ENCODE measurements at regions not wholly inside any gene's neighbourhood (a gene's known extent, or its start where the extent isn't known, plus 50 kb on each side); places are given as distances from the start of the nearest gene placed in this dataset.

DNA sequence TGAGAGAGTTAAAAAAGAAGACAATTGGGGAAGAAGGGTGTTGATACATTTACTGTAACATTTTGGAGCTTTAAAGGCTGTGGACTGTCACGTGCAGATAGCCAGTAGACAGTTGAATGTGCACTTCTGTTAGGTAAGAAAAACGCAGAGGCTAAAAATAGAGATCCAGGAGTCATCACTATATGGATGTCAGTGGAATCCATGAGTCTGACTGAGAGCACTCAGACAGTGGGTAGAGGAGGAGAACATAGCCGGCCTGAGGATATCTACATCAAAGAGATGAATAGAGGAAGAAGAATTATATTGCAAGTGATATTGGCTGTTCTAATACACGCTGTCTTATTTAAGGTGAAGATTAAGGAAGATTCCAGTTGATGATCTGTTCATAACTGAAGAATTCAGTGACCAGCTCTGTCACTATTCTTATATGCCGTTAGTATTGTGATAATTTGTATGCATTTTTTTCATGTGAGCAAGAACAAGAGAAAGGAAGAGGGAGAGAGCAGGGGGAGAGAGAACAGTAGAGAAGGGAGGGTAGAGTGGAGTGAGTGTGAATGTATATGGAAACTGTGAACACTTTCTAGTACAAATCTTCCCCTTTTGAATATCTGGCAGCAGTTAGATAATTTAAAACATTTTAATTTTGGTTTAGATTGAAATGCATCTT, 344.8 kb downstream of the CHRM3 start:
- H3K4me3 ChIP-seq = no peak overlapping the region
- FAIRE-seq (no peak), DNase-seq (ENCODE audit: low read depth in 1 of 2, low spot score in 1 of 2) (no peak), ATAC-seq (no peak)
- H3K27ac ChIP-seq = no peak overlapping the region
- no peaks in the 10 kb centered on the region for H3K9me3 ChIP-seq
- no peak overlapping the region for H3K4me2 ChIP-seq
- ChIA-PET CTCF (no interaction called here), POLR2A (no interaction called here)
- WGBS (ENCODE audit: missing lambda C conversion rate) = 14% methylated on average over 5 of the region's 5 CpGs
- TF ChIP-seq ESRRA (IDR thresholded peaks at IDR 0.05; ENCODE audit: borderline replicate concordance, low read length) (no peak), MAFK (IDR thresholded peaks at IDR 0.05; ENCODE audit: partially characterized antibody) (no peak), JUN (IDR thresholded peaks at IDR 0.05) (no peak), NFE2L2 (conservative IDR thresholded peaks at IDR 0.05; ENCODE audit: low read length) (no peak), EHF (CRISPR knock-in tag; IDR thresholded peaks at IDR 0.05) (no peak)
- TF ChIP-seq, protein P1, sequence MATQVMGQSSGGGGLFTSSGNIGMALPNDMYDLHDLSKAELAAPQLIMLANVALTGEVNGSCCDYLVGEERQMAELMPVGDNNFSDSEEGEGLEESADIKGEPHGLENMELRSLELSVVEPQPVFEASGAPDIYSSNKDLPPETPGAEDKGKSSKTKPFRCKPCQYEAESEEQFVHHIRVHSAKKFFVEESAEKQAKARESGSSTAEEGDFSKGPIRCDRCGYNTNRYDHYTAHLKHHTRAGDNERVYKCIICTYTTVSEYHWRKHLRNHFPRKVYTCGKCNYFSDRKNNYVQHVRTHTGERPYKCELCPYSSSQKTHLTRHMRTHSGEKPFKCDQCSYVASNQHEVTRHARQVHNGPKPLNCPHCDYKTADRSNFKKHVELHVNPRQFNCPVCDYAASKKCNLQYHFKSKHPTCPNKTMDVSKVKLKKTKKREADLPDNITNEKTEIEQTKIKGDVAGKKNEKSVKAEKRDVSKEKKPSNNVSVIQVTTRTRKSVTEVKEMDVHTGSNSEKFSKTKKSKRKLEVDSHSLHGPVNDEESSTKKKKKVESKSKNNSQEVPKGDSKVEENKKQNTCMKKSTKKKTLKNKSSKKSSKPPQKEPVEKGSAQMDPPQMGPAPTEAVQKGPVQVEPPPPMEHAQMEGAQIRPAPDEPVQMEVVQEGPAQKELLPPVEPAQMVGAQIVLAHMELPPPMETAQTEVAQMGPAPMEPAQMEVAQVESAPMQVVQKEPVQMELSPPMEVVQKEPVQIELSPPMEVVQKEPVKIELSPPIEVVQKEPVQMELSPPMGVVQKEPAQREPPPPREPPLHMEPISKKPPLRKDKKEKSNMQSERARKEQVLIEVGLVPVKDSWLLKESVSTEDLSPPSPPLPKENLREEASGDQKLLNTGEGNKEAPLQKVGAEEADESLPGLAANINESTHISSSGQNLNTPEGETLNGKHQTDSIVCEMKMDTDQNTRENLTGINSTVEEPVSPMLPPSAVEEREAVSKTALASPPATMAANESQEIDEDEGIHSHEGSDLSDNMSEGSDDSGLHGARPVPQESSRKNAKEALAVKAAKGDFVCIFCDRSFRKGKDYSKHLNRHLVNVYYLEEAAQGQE (IDR thresholded peaks at IDR 0.05) = no peak
- TF ChIP-seq, protein P2, sequence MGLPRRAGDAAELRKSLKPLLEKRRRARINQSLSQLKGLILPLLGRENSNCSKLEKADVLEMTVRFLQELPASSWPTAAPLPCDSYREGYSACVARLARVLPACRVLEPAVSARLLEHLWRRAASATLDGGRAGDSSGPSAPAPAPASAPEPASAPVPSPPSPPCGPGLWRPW (IDR thresholded peaks at IDR 0.05) = no peak
- TF ChIP-seq, protein P3, sequence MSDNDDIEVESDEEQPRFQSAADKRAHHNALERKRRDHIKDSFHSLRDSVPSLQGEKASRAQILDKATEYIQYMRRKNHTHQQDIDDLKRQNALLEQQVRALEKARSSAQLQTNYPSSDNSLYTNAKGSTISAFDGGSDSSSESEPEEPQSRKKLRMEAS (IDR thresholded peaks at IDR 0.05) = no peak
- TF ChIP-seq, protein P4, sequence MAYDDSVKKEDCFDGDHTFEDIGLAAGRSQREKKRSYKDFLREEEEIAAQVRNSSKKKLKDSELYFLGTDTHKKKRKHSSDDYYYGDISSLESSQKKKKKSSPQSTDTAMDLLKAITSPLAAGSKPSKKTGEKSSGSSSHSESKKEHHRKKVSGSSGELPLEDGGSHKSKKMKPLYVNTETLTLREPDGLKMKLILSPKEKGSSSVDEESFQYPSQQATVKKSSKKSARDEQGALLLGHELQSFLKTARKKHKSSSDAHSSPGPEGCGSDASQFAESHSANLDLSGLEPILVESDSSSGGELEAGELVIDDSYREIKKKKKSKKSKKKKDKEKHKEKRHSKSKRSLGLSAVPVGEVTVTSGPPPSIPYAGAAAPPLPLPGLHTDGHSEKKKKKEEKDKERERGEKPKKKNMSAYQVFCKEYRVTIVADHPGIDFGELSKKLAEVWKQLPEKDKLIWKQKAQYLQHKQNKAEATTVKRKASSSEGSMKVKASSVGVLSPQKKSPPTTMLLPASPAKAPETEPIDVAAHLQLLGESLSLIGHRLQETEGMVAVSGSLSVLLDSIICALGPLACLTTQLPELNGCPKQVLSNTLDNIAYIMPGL (CRISPR knock-in tag; IDR thresholded peaks at IDR 0.05; ENCODE audit: borderline replicate concordance) = no peak
- no peaks in the 10 kb centered on the region for H3K4me1 ChIP-seq

DNA sequence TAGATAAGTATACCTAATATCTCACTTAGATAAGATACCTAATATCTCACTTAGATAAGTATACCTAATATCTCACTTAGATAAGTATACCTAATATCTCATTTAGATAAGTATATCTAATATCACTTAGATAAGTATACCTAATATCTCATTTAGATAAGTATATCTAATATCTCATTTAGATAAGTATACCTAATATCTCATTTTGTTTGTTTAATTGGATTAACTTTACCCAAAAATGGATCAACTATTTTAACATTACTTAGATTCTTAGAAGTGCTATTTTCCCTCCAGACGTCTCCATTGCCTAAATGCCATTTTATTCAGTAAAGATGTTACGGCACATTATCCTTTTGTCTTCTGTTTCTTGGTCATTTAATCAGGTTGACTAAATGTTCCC, 346.4 kb downstream of the CHRM3 start:
- Histone ChIP-seq H3K9me3 (no peaks in the 10 kb centered on the region), H3K4me2 (no peak overlapping the region), H3K4me3 (no peak overlapping the region), H3K27ac (no peak overlapping the region), H3K4me1 (no peaks in the 10 kb centered on the region)
- no peak for ATAC-seq
- no peak for DNase-seq (ENCODE audit: low read depth in 1 of 2, low spot score in 1 of 2)
- FAIRE-seq = no peak
- 63% methylated on average over 2 of the region's 2 CpGs for WGBS (ENCODE audit: missing lambda C conversion rate)
- TF ChIP-seq RARB (CRISPR knock-in tag; IDR thresholded peaks at IDR 0.05) = no peak
- TF ChIP-seq JUN (IDR thresholded peaks at IDR 0.05) = no peak
- TF ChIP-seq ESRRA (IDR thresholded peaks at IDR 0.05; ENCODE audit: borderline replicate concordance, low read length) = no peak
- TF ChIP-seq TFCP2L1 (CRISPR knock-in tag; IDR thresholded peaks at IDR 0.05) = no peak
- TF ChIP-seq HOXB13 (CRISPR knock-in tag; IDR thresholded peaks at IDR 0.05; ENCODE audit: low read depth) = no peak
- TF ChIP-seq FOSL2 (IDR thresholded peaks at IDR 0.05) = no peak
- no peak for TF ChIP-seq FOSL2 (CRISPR knock-in tag; IDR thresholded peaks at IDR 0.05)
- no peak for TF ChIP-seq MYC (IDR thresholded peaks at IDR 0.05; ENCODE audit: borderline replicate concordance, low read length)
- no peak for TF ChIP-seq ZNF302 (CRISPR knock-in tag; IDR thresholded peaks at IDR 0.05)
- no peak for TF ChIP-seq NFE2L2 (conservative IDR thresholded peaks at IDR 0.05; ENCODE audit: low read length)
- no peak for TF ChIP-seq CEBPB (IDR thresholded peaks at IDR 0.05)
- ChIA-PET POLR2A (no interaction called here), CTCF (no interaction called here)

DNA sequence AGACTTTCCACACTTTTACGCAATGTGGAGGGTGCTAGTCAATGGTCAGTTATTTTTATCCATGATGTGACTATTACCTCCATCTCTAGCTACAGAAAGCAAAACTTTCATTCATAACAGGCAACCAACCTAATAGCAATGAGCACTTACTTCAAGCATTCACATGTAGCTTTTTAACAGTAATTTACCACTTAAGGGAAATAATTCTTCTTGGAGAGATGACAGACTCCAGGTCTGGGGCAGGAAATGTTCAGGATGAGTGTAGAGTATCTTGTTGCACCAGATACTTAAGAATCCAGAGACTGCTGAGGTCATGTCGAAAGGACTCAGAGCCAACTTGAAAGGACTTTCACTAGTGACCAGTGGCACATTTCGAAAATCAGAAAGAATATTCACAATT, 347.6 kb downstream of the CHRM3 start:
- ChIA-PET CTCF (no interaction called here), POLR2A (no interaction called here)
- TF ChIP-seq SMC3 (IDR thresholded peaks at IDR 0.05) (no peak), CEBPB (IDR thresholded peaks at IDR 0.05) (no peak), MYC (IDR thresholded peaks at IDR 0.05; ENCODE audit: borderline replicate concordance, low read length) (no peak), KDM5A (IDR thresholded peaks at IDR 0.05) (no peak), HOXB13 (CRISPR knock-in tag; IDR thresholded peaks at IDR 0.05; ENCODE audit: low read depth) (no peak), ZNF302 (CRISPR knock-in tag; IDR thresholded peaks at IDR 0.05) (no peak), ESRRA (IDR thresholded peaks at IDR 0.05; ENCODE audit: borderline replicate concordance, low read length) (no peak), RNF2 (IDR thresholded peaks at IDR 0.05; ENCODE audit: borderline replicate concordance, low read depth) (no peak)
- TF ChIP-seq, protein P5, sequence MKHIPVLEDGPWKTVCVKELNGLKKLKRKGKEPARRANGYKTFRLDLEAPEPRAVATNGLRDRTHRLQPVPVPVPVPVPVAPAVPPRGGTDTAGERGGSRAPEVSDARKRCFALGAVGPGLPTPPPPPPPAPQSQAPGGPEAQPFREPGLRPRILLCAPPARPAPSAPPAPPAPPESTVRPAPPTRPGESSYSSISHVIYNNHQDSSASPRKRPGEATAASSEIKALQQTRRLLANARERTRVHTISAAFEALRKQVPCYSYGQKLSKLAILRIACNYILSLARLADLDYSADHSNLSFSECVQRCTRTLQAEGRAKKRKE (CRISPR knock-in tag; IDR thresholded peaks at IDR 0.05; ENCODE audit: low read depth) = no peak
- no peak overlapping the region for H3K4me2 ChIP-seq
- H3K4me3 ChIP-seq = no peak overlapping the region
- FAIRE-seq = peak; percentile 59
- no peak for ATAC-seq
- DNase-seq (ENCODE audit: low read depth in 1 of 2, low spot score in 1 of 2) = no peak
- no peaks in the 10 kb centered on the region for H3K9me3 ChIP-seq
- WGBS (ENCODE audit: missing lambda C conversion rate) = 35% methylated on average over 3 of the region's 3 CpGs
- H3K4me1 ChIP-seq = no peaks in the 10 kb centered on the region
- H3K27ac ChIP-seq = no peak overlapping the region

Measured in A549 (cell line).